ENCODE measurements at regions not wholly inside any gene's neighbourhood (a gene's known extent, or its start where the extent isn't known, plus 50 kb on each side); places are given as distances from the start of the nearest gene placed in this dataset.
"Not testable (repeated sequence)": the region's sequence is repeated elsewhere in the genome, so short reads cannot be mapped to it uniquely, and the experiment has no call there.

DNA sequence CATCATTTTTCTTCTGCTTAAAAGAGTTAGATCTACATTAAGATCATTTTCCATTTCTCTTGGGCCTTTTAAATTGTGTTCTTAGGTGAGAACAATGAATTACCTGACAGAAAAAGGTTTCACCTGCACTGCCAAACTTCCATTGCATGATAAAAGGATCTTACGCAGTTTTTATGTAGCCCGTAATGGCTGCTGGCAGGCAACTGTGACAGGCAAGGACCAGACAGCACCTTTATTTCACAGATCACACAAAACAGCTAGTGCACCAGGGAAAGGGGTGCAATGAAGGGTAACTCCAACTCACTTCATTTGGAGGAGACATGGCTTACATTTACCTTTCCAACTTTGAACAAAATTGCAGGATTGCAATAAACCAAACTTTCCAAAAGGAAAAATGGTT, 159.8 kb downstream of the SLITRK1 start:
- no peak for DNase-seq

DNA sequence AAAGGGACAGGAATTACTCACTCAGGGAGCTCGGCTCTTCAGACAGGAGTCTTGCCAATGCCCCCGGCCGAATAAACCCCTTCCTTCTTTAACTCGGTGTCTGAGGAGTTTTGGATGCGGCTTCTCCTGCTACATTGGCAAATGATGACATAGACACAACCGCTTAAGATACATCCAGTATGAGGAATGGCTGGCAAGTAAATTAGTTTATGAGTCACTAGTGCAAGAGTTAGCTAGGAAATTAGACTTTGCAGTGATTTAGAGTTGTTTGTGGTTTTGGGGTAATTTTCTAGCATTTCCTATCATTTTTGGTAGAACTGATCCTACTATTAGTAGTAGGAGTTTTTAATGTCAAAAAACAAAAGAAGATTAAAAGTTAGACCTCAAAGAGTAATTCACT, 166.2 kb downstream of the SLITRK1 start:
- DNase-seq, result no peak

DNA sequence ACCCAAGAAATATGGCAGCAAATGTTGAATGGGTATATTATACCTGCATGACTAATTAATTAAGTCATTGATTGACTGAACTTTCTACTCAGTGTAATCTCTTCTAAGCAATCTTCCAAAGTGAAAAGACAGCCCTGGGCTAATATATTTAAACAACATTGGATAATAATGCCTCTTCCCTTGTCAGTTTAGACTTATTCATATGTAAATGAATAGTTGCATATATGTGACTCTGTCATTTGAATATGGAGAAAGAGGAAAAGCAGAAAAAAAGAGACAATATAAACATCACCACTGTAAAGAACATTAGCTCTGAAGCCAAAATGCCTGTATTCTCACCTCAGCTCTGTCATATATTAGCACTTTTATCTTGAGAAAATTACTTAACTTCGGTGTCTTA, 168.0 kb downstream of the SLITRK1 start:
- no peak for DNase-seq

DNA sequence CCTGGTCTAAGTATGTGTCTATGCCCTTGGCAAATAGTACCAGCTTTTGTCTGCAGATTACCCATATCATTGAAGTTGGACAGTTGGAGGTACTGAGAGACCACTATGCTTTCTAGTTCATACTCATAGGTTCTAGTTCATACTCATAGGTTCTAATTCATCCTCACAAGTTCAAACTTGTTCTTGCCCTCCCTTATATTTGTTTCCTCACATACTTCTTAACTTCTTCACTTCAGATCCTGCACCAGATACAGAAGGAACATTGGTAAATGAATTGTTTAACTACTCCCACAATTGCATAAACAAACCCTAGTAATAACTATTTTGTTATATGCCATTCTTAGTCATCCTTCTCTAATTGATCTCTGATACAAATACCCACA, 172.2 kb downstream of the SLITRK1 start:
- DNase-seq, result no peak

GRCh38 chr13:83709426-83710132, 172.7 kb downstream of the SLITRK1 start:
- no peak for DNase-seq

GRCh38 chr13:83702021-83702420, 180.3 kb downstream of the SLITRK1 start:
- DNase-seq, result no peak

GRCh38 chr13:83692800-83693199, 189.5 kb downstream of the SLITRK1 start:
- no peak for DNase-seq

DNA sequence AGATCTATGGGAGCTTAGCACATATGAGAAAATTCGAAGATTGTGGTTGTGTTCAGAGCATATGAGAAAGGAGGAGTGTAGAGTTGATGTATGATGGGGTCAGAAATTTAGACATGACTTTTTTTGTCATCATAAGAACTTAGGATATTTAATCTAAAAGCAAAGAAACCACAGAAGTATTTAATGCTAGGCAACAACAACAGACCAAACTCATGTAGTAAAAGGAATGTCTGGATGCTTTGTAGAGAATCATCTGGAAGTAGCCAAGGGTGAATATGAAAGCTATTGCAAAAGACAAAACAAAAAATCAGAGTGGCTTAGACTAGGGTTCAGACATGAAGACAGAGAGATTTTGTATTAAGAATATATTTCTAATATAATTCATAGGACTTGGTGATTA, 190.3 kb downstream of the SLITRK1 start:
- no peak for DNase-seq

GRCh38 chr13:83681547-83681946, 200.7 kb downstream of the SLITRK1 start:
- no peak for DNase-seq

- DNase-seq, result no peak
These were observed 204.3 kb downstream of the SLITRK1 start for GRCh38 chr13:83677985-83678384.

DNA sequence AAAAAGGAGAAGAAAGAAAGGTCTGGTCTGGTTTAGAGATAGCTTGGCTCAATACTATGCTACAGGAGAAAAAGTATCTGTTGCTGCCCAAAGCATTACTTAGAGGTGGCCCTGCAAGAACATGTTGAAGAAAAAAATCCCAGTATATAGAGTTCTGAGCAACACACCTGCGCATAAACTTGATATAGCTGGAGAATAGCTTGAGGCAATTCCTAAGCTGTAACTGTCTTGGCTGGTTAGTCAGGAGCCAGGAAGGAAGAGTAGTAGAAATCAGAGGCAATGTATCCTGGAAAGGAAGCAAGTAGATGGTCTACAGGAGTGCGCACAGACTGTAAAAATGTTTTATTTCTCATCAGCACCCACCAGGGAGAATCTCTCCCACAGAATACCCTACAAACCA, 209.7 kb downstream of the SLITRK1 start:
- no peak for DNase-seq

DNA sequence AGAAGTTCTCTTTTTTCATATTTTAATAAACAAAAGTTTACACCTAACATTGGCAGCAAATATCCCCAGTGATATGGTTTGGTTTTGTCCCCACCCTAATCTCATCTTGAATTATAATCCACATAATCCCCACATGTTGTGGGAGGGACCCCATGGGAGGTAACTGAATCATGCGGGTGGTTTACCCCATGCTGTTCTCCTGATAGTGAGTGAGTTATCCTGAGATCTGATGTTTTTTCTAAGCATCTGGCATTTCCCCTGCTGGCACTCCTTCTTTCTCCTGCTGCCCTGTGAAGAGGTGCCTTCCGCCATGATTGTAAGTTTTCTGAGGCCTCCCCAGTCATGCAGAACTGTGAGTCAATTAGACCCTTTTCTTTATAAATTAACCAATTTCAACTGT, 214.7 kb downstream of the SLITRK1 start:
- DNase-seq, result no peak

DNA sequence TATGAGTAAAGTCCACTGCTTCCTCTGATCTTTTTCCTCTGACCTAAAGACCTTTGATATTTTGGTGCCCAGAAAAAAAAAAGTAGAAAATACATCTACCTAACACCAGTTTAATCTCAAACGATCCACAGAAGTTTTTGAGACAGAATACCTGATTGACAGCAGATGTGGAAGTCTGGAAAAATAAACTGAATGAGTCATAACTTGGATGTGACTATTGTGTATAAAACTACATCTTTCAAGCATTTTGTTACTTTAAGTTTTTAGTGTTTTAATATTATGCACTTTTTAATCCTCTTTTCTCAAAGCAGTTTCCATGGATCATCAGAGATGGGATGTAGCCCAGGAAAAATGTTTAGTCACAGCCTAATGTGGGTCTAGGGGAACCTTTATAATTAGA, 216.1 kb downstream of the SLITRK1 start:
- DNase-seq, result no peak

DNA sequence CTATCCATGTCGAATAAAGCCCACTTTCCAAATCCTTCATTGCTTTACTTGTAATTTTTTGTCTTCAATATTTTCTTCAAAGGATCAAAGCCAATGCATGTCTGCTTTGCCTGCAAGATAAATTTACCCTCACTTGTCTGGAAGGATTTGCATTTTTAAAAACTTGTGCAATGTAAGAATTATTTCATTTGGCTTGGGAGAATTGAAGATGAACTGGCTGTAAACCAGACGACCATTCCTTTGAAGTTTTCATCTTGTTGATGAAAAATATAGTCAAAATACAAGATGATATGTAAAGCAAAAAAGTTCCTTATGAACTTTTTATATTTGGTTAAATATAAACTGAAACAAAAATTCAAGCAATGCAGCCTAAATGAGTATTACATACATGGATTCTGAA, 225.0 kb downstream of the SLITRK1 start:
- DNase-seq, result no peak

DNA sequence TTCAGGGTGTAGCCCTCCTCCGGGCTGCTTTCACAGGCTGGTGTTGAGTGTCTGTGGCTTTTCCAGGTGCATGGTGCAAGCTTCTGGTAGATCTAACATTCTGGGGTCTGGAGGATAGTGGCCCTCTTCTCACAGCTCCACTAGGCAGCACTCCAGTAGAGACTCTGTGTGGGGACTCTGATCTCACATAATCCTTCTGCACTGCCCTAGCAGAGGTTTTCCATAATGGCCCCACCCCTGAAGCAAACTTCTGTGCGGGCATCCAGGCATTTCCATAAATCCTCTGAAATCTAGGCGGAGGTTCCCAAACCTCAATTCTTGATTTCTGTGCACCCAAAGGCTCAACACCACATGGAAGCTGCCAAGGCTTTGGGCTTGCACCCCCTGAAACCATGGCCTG, 239.7 kb downstream of the SLITRK1 start:
- DNase-seq, result not testable (repeated sequence)

DNA sequence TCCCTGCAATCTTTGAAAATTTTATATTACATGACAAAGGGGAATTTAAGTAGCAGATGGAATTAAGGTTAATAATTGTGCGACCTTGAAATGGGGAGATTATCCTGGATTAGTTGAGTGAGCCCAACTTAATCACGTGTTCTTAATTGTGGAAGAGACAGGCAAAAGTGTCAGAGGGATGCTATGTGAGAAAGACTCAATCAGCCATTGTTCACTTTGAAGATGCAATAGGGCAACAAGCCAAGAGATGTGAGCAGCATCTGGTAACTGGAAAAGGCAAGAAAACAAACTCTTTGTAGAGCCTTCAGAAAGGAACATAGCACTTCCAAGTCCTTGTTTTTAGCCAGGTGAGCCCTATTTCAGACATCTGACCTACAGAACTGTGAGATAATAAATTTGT, 247.7 kb downstream of the SLITRK1 start:
- DNase-seq, result no peak

GRCh38 chr13:83633746-83634145, 248.5 kb downstream of the SLITRK1 start:
- no peak for DNase-seq

GRCh38 chr13:83622422-83622784, 259.9 kb downstream of the SLITRK1 start:
- no peak for DNase-seq

DNA sequence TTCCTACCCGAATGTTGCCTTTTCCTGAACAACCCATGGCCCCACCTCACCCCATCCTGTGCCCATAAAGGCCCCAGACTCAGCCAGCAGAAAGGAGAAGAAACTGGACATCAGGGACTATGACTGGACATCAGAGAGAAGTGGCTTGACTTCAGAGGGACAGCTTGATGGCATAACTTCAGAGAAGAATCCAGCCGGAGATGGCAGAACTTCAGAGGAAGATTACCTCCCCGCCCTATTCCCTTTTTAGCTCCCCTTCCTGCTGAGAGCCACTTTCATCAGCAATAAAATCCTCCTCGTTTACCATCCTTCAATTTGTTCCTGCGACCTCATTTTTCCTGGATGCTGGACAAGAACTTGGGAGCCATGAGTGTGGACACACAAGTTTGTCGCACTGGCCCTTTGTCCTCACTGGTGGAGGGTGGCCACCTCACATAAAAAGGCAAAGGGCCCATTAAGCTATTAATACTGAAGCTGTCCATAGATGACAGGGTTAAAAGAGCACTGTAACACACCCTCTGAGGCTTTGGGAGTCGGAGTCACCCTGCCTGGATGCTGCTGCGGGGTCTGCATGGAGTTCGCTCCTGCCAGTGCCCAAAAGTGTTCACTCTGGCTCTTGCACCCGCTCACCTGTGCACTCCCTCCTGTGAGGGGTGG, 260.4 kb downstream of the SLITRK1 start:
- no peak for DNase-seq

- DNase-seq, result no peak
These were observed 261.6 kb downstream of the SLITRK1 start for GRCh38 chr13:83620530-83621220.

DNA sequence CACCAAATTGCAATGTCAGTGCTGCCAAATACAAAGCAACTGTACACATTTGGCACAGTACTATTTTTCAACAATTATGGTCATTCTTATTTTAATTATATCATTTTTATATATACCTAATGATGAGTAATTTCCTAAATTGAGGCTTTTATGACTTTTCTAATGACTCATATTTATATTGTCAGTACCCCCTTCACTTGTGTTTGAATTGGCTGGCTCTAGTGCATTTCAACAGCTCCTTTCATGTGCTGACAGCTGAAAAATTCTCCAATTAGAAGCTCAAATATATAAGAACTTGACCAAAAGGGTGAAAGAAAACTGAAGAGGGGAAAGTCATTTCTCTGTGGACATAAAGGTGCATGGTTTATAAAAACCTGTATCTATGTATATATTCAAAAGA, 263.3 kb downstream of the SLITRK1 start:
- no peak for DNase-seq

DNA sequence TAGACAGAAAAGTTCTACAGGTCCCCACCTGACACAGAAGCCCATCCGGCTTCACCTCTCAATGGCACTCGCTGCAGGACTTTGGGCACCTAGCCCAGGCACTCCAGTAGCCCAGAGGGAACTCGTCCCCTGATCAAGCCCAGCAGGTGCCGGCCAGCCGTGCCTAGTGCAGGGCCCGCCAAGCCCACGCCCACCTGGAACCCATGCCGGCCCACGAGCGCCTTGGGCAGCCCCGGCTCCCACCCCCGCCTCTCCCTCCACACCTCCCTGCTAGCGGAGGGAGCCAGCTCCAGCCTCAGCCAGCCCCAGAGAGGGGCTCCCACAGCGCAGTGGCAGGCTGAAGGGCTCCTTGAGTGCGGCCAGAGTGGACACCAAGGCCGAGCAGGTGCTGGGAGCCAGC, 268.8 kb downstream of the SLITRK1 start:
- DNase-seq, result no peak

DNA sequence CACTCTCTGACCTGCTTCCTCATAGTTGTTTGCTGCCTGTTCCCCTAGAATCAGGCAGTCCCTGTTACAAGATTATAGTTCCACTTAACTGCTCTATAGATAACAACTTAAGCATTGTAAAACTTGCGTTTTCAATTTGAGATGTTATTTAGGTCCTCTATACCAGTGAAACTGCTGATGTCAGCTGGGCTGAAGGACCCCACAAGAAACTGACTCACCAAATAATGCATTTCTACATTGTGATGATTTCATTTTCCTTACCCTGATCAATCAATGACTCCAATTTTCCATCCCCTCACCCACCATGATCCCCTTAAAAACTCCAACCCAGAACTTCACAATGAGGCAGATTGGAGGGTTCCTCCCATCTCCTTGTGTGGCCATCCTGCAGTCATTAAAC, 280.7 kb downstream of the SLITRK1 start:
- no peak for DNase-seq

GRCh38 chr13:83592095-83592494, 290.2 kb downstream of the SLITRK1 start:
- no peak for DNase-seq

DNA sequence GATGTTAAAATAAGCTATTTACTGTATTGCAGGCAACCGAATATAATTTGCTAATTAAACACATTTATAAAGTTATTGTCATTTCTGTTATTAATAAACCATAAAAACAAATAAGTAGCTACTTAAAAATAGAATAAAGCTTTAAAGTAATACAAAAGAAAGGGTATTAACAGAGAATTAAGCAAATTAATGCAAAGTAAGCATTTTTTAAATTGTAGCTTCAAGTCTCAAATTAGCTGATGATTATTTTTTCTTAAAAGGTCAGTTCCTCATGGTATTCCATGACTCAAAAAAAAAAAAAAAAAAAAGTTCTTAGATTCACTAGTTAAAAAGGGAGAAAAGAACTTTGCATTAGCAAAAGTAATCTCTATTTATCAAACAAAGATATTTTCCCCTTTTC, 292.5 kb downstream of the SLITRK1 start:
- DNase-seq, result no peak
